HCT116 (cell line): ENCODE measurements at regions not wholly inside any gene's neighbourhood (a gene's known extent, or its start where the extent isn't known, plus 50 kb on each side); places are given as distances from the start of the nearest gene placed in this dataset.

Source experiments
- ATAC-seq: fragments of 200-7000 bp; cut with Tn5 transposase; 2 replicates; pipeline ENCODE4 v1.9.1; 2020; ENCODE audit warnings: mild to moderate bottlenecking, moderate library complexity
- BruUV-seq: library from RNA; stranded (reverse); fragments of 400-500 nt; replicated peaks from 2 replicates; lab custom pipeline; 2021; lab: Mats Ljungman, UMichigan
- CTCF ChIA-PET: fragments of 300-600 bp; sonication (Branson Sonifier 250); formaldehyde crosslinking; loops from one replicate; lab custom pipeline; 2021; ENCODE audit warnings: antibody characterized with exemption; lab: Charles Lee
- POLR2A ChIA-PET: fragments of 300-600, 350-600 bp; sonication (Branson Sonifier 250); formaldehyde crosslinking; loops from one replicate; lab custom pipeline; 2021; ENCODE audit warnings: antibody characterized with exemption; lab: Charles Lee
- RAD21 ChIA-PET, 2 experiments: fragments of 300-600 bp; sonication (Branson Sonifier 250); formaldehyde crosslinking; loops; one replicate each; lab custom pipeline; 2023; ENCODE audit warnings: low total read pairs in 2 of 2; ENCODE audit not compliant: uncharacterized antibody in 2 of 2, unreplicated experiment in 2 of 2, low non-redundant PET in 1 of 2; lab: Charles Lee
- DNase-seq: peaks from one replicate; pipeline ENCODE4 v3.0.0-alpha.2; 2010; ENCODE audit warnings: low read depth, low spot score
- H2AFZ ChIP-seq: fragments of 200-600 bp; shearing (Covaris generic), sonication (generic); 2 replicates; pipeline ENCODE4 v1.6.1; 2017; ENCODE audit warnings: low read depth, mixed run types, mixed read lengths, antibody characterized with exemption, low read length; ENCODE audit not compliant: poor library complexity, severe bottlenecking
- H3K27ac ChIP-seq: 2 replicates; pipeline ENCODE4 v1.5.1; 2012; ENCODE audit warnings: low read depth, low read length
- H3K27me3 ChIP-seq: fragments of 200-600 bp; sonication (generic); 2 replicates; pipeline ENCODE4 v1.6.1; 2016; ENCODE audit warnings: mixed run types, low read length, mixed read lengths; ENCODE audit not compliant: insufficient read depth
- H3K36me3 ChIP-seq, 2 experiments: fragments of 200-500 bp in 1 of 2; fragments of 200-600 bp in 1 of 2; sonication (Bioruptor generic) in 1 of 2; sonication (generic) in 1 of 2; 2 replicates each; pipeline versions ENCODE4 v1.5.1 to v1.6.1; 2014 to 2016; ENCODE audit warnings: low read length in 2 of 2, inconsistent platforms in 1 of 2, mixed read lengths in 1 of 2, mixed run types in 1 of 2; ENCODE audit not compliant: insufficient read depth in 2 of 2, control insufficient read depth in 1 of 2
- H3K4me1 ChIP-seq, 2 experiments: fragments of 200-600 bp in 1 of 2; sonication (generic) in 1 of 2; 2 replicates each; pipeline versions ENCODE4 v1.5.1 to v1.6.1; 2012 to 2017; ENCODE audit warnings: low read length in 2 of 2, inconsistent platforms in 1 of 2, mild to moderate bottlenecking in 1 of 2, mixed read lengths in 1 of 2, mixed run types in 1 of 2, moderate library complexity in 1 of 2; ENCODE audit not compliant: insufficient read depth in 2 of 2, control insufficient read depth in 1 of 2
- H3K4me2 ChIP-seq: fragments of 200-600 bp; sonication (generic); 2 replicates; pipeline ENCODE4 v1.6.1; 2017; ENCODE audit warnings: mixed run types, low read length, mixed read lengths
- H3K4me3 ChIP-seq, 2 experiments: fragments of 200-600 bp in 1 of 2; sonication (generic) in 1 of 2; replicated peaks in 1 of 2; 2 replicates each; pipeline ENCODE4 v1.5.1; 2011 to 2016; ENCODE audit warnings: low read length in 2 of 2, control low read depth in 1 of 2, low read depth in 1 of 2, mild to moderate bottlenecking in 1 of 2, mixed read lengths in 1 of 2, mixed run types in 1 of 2
- H3K79me2 ChIP-seq: fragments of 200-600 bp; sonication (generic); 2 replicates; pipeline ENCODE4 v1.6.1; 2017; ENCODE audit warnings: mild to moderate bottlenecking, mixed run types, low read length, moderate library complexity, mixed read lengths; ENCODE audit not compliant: insufficient read depth
- H3K9ac ChIP-seq: fragments of 200-600 bp; sonication (generic); 2 replicates; pipeline ENCODE4 v1.6.1; 2016; ENCODE audit warnings: low read length, mixed read lengths
- H3K9me2 ChIP-seq: fragments of 200-600 bp; sonication (generic), shearing (Covaris generic); 2 replicates; pipeline ENCODE4 v1.6.1; 2017; ENCODE audit warnings: mixed run types, mild to moderate bottlenecking, moderate library complexity; ENCODE audit not compliant: insufficient read depth
- H3K9me3 ChIP-seq, 2 experiments: fragments of 200-500 bp in 1 of 2; fragments of 200-600 bp in 1 of 2; sonication (Bioruptor generic) in 1 of 2; sonication (generic) in 1 of 2; 2 replicates each; pipeline ENCODE4 v1.6.1; 2014 to 2017; ENCODE audit warnings: low read length in 2 of 2, mixed read lengths in 2 of 2, inconsistent platforms in 1 of 2, low read depth in 1 of 2, mild to moderate bottlenecking in 1 of 2, mixed run types in 1 of 2, moderate library complexity in 1 of 2; ENCODE audit not compliant: control insufficient read depth in 1 of 2, insufficient read depth in 1 of 2
- H4K20me1 ChIP-seq: fragments of 200-600 bp; sonication (generic), shearing (Covaris generic); 2 replicates; pipeline ENCODE4 v1.6.1; 2017; ENCODE audit warnings: mixed run types, mild to moderate bottlenecking, moderate library complexity; ENCODE audit not compliant: insufficient read depth
- ATF3 ChIP-seq: IDR thresholded peaks from 2 replicates; pipeline ENCODE4 v1.6.1; 2012
- CBX3 ChIP-seq: IDR thresholded peaks from 2 replicates; pipeline ENCODE4 v1.6.1; 2012; ENCODE audit warnings: low read depth
- EGR1 ChIP-seq: IDR thresholded peaks from 2 replicates; pipeline ENCODE4 v1.6.1; 2012; ENCODE audit warnings: low read depth
- EZH2 ChIP-seq: fragments of 200-600 bp; sonication (generic); IDR thresholded peaks from 2 replicates; pipeline ENCODE4 v1.6.1; 2017; ENCODE audit warnings: antibody characterized with exemption, mixed run types
- JUND ChIP-seq: IDR thresholded peaks from 2 replicates; pipeline ENCODE4 v1.6.1; 2012
- POLR2A ChIP-seq: IDR thresholded peaks from 2 replicates; pipeline ENCODE4 v1.7.0; 2011; ENCODE audit warnings: borderline replicate concordance; ENCODE audit not compliant: insufficient read depth, insufficient read length; ENCODE audit errors: extremely low read depth
- POLR2AphosphoS5 ChIP-seq: IDR thresholded peaks from 2 replicates; pipeline ENCODE4 v1.6.1; 2011; ENCODE audit warnings: mild to moderate bottlenecking, low read depth, low read length, moderate library complexity
- RAD21 ChIP-seq: IDR thresholded peaks from 2 replicates; pipeline ENCODE4 v1.6.1; 2012; ENCODE audit warnings: low read depth, mild to moderate bottlenecking
- SIN3A ChIP-seq: IDR thresholded peaks from 2 replicates; pipeline ENCODE4 v1.6.1; 2012; ENCODE audit warnings: low read depth
- intact Hi-C: fragments of 100-400 bp; cut with micrococcal nuclease; formaldehyde crosslinking; loops from 2 replicates; pipeline ENCODE4 v1.10.0; 2022
- TF ChIP-seq, protein P1 (sequence below), 3 experiments: fragments of 200-600 bp in 1 of 3; sonication (generic) in 1 of 3; IDR thresholded peaks in 2 of 3; conservative IDR thresholded peaks in 1 of 3; 2 replicates each; pipeline ENCODE4 v1.5.1; 2012 to 2017; ENCODE audit warnings: low read depth in 2 of 3, low read length in 2 of 3, antibody characterized with exemption in 1 of 3, borderline replicate concordance in 1 of 3, control low read depth in 1 of 3, mild to moderate bottlenecking in 1 of 3, mixed read lengths in 1 of 3, mixed run types in 1 of 3, moderate library complexity in 1 of 3; ENCODE audit not compliant: insufficient read depth in 1 of 3
- TF ChIP-seq, protein P2 (sequence below): IDR thresholded peaks from 2 replicates; pipeline ENCODE4 v1.6.1; 2012; ENCODE audit warnings: low read depth
- TF ChIP-seq, protein P3 (sequence below): IDR thresholded peaks from 2 replicates; pipeline ENCODE4 v1.6.1; 2011; ENCODE audit warnings: mild to moderate bottlenecking, low read length, moderate library complexity; ENCODE audit not compliant: insufficient replicate concordance; ENCODE audit errors: extremely low read depth

DNA sequence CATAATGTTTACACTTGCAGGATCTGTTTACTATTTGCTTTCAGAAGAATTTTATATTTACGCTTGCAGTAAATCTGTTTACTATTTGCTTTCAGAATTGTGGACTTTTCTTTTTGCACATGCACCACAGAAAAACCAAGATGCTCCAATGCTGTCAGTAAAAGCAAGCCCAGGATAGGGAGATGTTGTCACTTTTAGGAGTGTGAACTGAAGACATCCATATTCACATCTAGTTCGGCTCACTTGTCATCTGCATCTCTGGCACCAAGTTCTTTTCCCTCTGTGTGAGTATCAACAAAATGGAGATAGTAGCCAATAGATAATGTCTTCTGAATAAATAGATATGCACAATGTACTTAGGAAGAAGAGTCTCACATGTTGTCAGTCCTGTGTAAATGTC lies 109.3 kb upstream of the MXRA5 start:
- Histone ChIP-seq H3K79me2 (no peaks in the 10 kb centered on the region), H3K4me1 (no peaks in the 10 kb centered on the region), H4K20me1 (no peaks in the 10 kb centered on the region), H3K9me2 (no peaks in the 10 kb centered on the region), H3K27ac (no peak overlapping the region), H3K9ac (no peak overlapping the region), H3K4me2 (no peak overlapping the region), H3K36me3 (no peaks in the 10 kb centered on the region), H3K4me3 (no peak overlapping the region), H3K27me3 (no peaks in the 10 kb centered on the region), H3K9me3 (no peaks in the 10 kb centered on the region)
- ChIA-PET RAD21 (no interaction called here), POLR2A (no interaction called here), CTCF (no interaction called here)
- no peak for DNase-seq
- intact Hi-C loops = no loop called here
- BruUV-seq = no TSS peak
- ATAC-seq = no peak
- TF ChIP-seq EZH2 = no peak
- TF ChIP-seq RAD21 = no peak
- TF ChIP-seq JUND = no peak
- TF ChIP-seq EGR1 = no peak
- no peak for TF ChIP-seq SIN3A
- TF ChIP-seq, all 23 proteins: peak for 0
- H2AFZ ChIP-seq = no peak overlapping the region

DNA sequence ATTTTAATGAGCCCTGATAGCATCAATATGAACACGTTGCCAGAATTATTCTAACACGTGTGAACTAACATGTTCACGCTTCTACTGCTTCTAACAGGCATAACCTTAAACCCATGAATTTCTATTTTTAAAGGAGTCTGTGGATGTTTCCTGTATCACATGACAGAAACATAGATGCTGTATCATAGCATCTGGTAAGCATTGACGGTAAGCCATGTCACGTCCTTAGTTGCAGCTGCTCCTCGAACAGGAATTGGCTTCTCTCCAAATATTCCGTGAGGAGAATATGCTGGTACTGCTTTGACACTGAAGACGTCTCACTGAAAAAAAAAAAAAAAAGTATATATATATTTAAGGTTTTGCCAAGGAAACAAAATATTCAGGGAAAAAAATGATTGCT lies 105.1 kb upstream of the MXRA5 start:
- CTCF ChIA-PET = no interaction called here

More for the DNA sequence above, 105.1 kb upstream of the MXRA5 start:
- H3K4me1 ChIP-seq = no peaks in the 10 kb centered on the region
- H2AFZ ChIP-seq = no peak overlapping the region
- no peak overlapping the region for H3K9ac ChIP-seq
- H3K4me2 ChIP-seq = no peak overlapping the region
- H3K4me3 ChIP-seq = no peak overlapping the region
- POLR2A ChIA-PET = no interaction called here
- DNase-seq (no peak), ATAC-seq (no peak)
- intact Hi-C loops = no loop called here
- no peaks in the 10 kb centered on the region for H3K9me3 ChIP-seq
- H3K79me2 ChIP-seq = no peaks in the 10 kb centered on the region
- RAD21 ChIA-PET = no interaction called here
- no TSS peak for BruUV-seq
- H3K27me3 ChIP-seq = no peaks in the 10 kb centered on the region
- TF ChIP-seq ATF3 (no peak), POLR2A (no peak), POLR2AphosphoS5 (no peak), CBX3 (no peak), SIN3A (no peak)
- TF ChIP-seq, protein P1, sequence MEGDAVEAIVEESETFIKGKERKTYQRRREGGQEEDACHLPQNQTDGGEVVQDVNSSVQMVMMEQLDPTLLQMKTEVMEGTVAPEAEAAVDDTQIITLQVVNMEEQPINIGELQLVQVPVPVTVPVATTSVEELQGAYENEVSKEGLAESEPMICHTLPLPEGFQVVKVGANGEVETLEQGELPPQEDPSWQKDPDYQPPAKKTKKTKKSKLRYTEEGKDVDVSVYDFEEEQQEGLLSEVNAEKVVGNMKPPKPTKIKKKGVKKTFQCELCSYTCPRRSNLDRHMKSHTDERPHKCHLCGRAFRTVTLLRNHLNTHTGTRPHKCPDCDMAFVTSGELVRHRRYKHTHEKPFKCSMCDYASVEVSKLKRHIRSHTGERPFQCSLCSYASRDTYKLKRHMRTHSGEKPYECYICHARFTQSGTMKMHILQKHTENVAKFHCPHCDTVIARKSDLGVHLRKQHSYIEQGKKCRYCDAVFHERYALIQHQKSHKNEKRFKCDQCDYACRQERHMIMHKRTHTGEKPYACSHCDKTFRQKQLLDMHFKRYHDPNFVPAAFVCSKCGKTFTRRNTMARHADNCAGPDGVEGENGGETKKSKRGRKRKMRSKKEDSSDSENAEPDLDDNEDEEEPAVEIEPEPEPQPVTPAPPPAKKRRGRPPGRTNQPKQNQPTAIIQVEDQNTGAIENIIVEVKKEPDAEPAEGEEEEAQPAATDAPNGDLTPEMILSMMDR (IDR thresholded peaks at IDR 0.05 in 2 of 3, conservative IDR thresholded peaks at IDR 0.05 in 1 of 3; ENCODE audit: borderline replicate concordance in 1 of 3, insufficient read depth in 1 of 3, low read depth in 2 of 3, low read length in 2 of 3) = no peak
- TF ChIP-seq, protein P2, sequence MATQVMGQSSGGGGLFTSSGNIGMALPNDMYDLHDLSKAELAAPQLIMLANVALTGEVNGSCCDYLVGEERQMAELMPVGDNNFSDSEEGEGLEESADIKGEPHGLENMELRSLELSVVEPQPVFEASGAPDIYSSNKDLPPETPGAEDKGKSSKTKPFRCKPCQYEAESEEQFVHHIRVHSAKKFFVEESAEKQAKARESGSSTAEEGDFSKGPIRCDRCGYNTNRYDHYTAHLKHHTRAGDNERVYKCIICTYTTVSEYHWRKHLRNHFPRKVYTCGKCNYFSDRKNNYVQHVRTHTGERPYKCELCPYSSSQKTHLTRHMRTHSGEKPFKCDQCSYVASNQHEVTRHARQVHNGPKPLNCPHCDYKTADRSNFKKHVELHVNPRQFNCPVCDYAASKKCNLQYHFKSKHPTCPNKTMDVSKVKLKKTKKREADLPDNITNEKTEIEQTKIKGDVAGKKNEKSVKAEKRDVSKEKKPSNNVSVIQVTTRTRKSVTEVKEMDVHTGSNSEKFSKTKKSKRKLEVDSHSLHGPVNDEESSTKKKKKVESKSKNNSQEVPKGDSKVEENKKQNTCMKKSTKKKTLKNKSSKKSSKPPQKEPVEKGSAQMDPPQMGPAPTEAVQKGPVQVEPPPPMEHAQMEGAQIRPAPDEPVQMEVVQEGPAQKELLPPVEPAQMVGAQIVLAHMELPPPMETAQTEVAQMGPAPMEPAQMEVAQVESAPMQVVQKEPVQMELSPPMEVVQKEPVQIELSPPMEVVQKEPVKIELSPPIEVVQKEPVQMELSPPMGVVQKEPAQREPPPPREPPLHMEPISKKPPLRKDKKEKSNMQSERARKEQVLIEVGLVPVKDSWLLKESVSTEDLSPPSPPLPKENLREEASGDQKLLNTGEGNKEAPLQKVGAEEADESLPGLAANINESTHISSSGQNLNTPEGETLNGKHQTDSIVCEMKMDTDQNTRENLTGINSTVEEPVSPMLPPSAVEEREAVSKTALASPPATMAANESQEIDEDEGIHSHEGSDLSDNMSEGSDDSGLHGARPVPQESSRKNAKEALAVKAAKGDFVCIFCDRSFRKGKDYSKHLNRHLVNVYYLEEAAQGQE = no peak
- TF ChIP-seq, protein P3, sequence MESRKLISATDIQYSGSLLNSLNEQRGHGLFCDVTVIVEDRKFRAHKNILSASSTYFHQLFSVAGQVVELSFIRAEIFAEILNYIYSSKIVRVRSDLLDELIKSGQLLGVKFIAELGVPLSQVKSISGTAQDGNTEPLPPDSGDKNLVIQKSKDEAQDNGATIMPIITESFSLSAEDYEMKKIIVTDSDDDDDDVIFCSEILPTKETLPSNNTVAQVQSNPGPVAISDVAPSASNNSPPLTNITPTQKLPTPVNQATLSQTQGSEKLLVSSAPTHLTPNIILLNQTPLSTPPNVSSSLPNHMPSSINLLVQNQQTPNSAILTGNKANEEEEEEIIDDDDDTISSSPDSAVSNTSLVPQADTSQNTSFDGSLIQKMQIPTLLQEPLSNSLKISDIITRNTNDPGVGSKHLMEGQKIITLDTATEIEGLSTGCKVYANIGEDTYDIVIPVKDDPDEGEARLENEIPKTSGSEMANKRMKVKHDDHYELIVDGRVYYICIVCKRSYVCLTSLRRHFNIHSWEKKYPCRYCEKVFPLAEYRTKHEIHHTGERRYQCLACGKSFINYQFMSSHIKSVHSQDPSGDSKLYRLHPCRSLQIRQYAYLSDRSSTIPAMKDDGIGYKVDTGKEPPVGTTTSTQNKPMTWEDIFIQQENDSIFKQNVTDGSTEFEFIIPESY = no peak
- TF ChIP-seq, all 23 proteins: peak for 0
- H4K20me1 ChIP-seq = no peaks in the 10 kb centered on the region
- H3K27ac ChIP-seq = no peak overlapping the region
- H3K9me2 ChIP-seq = no peaks in the 10 kb centered on the region
- no peaks in the 10 kb centered on the region for H3K36me3 ChIP-seq
